Neural cell (in vitro differentiated cells): ENCODE measurements at regions not wholly inside any gene's neighbourhood (a gene's known extent, or its start where the extent isn't known, plus 50 kb on each side); places are given as distances from the start of the nearest gene placed in this dataset.

Experiments
- CTCF ChIP-seq: fragments of 450-650 bp; IDR thresholded peaks from 2 replicates; pipeline ENCODE4 v1.5.1; 2014; ENCODE audit warnings: antibody characterized with exemption, mild to moderate bottlenecking, moderate library complexity; ENCODE audit not compliant: poor library complexity, severe bottlenecking
- EP300 ChIP-seq: fragments of 450-650 bp; conservative IDR thresholded peaks from 2 replicates; pipeline ENCODE4 v1.6.1; 2014; ENCODE audit warnings: antibody characterized with exemption, mild to moderate bottlenecking, moderate library complexity; ENCODE audit not compliant: poor library complexity, severe bottlenecking
- RAD21 ChIP-seq: fragments of 450-650 bp; conservative IDR thresholded peaks from 2 replicates; pipeline ENCODE4 v1.6.1; 2014; ENCODE audit warnings: antibody characterized with exemption, mild to moderate bottlenecking, moderate library complexity
- TF ChIP-seq, protein P1 (sequence below): IDR thresholded peaks from 2 replicates; pipeline ENCODE4 v1.6.1; 2012; ENCODE audit warnings: borderline replicate concordance

DNA sequence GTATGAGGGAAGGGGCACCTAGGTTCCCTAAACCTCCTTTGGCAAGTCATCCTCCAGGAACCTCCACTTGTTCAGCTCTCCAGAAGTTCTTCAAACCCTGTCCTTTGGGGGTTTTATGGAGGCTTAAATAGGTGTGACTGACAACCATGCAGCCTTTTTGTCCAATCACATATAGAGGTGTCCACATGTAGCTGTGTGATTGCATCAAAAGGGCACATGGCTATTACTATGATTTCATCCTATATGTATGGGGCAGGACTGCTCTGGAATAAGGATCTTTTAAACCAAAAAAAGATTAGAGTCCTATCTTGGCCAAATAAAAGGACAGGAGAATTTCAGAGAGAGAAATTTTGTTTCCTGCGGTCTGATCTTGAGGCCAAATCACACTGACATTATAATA, 453.2 kb upstream of the EPHA6 start:
- TF ChIP-seq CTCF: no peak
- TF ChIP-seq RAD21: no peak
- TF ChIP-seq, protein P1, sequence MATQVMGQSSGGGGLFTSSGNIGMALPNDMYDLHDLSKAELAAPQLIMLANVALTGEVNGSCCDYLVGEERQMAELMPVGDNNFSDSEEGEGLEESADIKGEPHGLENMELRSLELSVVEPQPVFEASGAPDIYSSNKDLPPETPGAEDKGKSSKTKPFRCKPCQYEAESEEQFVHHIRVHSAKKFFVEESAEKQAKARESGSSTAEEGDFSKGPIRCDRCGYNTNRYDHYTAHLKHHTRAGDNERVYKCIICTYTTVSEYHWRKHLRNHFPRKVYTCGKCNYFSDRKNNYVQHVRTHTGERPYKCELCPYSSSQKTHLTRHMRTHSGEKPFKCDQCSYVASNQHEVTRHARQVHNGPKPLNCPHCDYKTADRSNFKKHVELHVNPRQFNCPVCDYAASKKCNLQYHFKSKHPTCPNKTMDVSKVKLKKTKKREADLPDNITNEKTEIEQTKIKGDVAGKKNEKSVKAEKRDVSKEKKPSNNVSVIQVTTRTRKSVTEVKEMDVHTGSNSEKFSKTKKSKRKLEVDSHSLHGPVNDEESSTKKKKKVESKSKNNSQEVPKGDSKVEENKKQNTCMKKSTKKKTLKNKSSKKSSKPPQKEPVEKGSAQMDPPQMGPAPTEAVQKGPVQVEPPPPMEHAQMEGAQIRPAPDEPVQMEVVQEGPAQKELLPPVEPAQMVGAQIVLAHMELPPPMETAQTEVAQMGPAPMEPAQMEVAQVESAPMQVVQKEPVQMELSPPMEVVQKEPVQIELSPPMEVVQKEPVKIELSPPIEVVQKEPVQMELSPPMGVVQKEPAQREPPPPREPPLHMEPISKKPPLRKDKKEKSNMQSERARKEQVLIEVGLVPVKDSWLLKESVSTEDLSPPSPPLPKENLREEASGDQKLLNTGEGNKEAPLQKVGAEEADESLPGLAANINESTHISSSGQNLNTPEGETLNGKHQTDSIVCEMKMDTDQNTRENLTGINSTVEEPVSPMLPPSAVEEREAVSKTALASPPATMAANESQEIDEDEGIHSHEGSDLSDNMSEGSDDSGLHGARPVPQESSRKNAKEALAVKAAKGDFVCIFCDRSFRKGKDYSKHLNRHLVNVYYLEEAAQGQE: no peak
- no peak for TF ChIP-seq EP300
